HepG2 (cell line): ENCODE measurements at regions not wholly inside any gene's neighbourhood (a gene's known extent, or its start where the extent isn't known, plus 50 kb on each side); places are given as distances from the start of the nearest gene placed in this dataset.

Experiments used
- AGO1 ChIP-seq: fragments of 200-400 bp; formaldehyde crosslinking; IDR thresholded peaks from 2 replicates; pipeline ENCODE4 v1.6.1; 2017; ENCODE audit warnings: mild to moderate bottlenecking, low read depth, low read length, moderate library complexity; ENCODE audit not compliant: poor library complexity, severe bottlenecking
- ARID4A ChIP-seq: sonication (generic); formaldehyde crosslinking; IDR thresholded peaks from 2 replicates; pipeline ENCODE4 v1.5.0; 2020; ENCODE audit warnings: mild to moderate bottlenecking, missing genetic modification reagents, borderline replicate concordance
- ELF3 ChIP-seq: IDR thresholded peaks from 2 replicates; pipeline ENCODE4 v1.6.1; 2016; ENCODE audit warnings: missing genetic modification reagents, missing compliant biosample characterization
- FOXP4 ChIP-seq: sonication (generic); formaldehyde crosslinking; IDR thresholded peaks from 2 replicates; pipeline ENCODE4 v1.4.0; 2020; ENCODE audit warnings: missing genetic modification reagents
- GABPA ChIP-seq, 2 experiments: IDR thresholded peaks; 2 replicates each; pipeline ENCODE4 v1.6.1; 2011 to 2016; ENCODE audit warnings: low read depth in 2 of 2, low read length in 1 of 2, missing biosample characterization in 1 of 2, missing genetic modification characterization in 1 of 2
- HNRNPK ChIP-seq: fragments of 200-400 bp; formaldehyde crosslinking; IDR thresholded peaks from 2 replicates; pipeline ENCODE4 v1.6.1; 2018; ENCODE audit warnings: low read length, low read depth, moderate library complexity, mild to moderate bottlenecking; ENCODE audit not compliant: poor library complexity, severe bottlenecking
- IKZF1 ChIP-seq: fragments of 450-650 bp; IDR thresholded peaks from 2 replicates; pipeline ENCODE4 v1.7.1; 2016
- MNT ChIP-seq: fragments of 450-650 bp; IDR thresholded peaks from 2 replicates; pipeline ENCODE4 v1.6.1; 2016
- TCF12 ChIP-seq, 2 experiments: fragments of 450-650 bp in 1 of 2; sonication (generic) in 1 of 2; formaldehyde crosslinking in 1 of 2; IDR thresholded peaks; 2 replicates each; pipeline versions ENCODE4 v1.6.1 to v1.8.0; 2017 to 2022; ENCODE audit warnings: antibody characterized with exemption in 1 of 2, mild to moderate bottlenecking in 1 of 2, missing genetic modification reagents in 1 of 2, moderate library complexity in 1 of 2
- ZFP90 ChIP-seq: sonication (generic); formaldehyde crosslinking; IDR thresholded peaks from 2 replicates; pipeline ENCODE4 v1.8.0; 2022; ENCODE audit warnings: missing genetic modification reagents, mild to moderate bottlenecking, inconsistent platforms, borderline replicate concordance
- ZNF329 ChIP-seq: sonication (generic); formaldehyde crosslinking; IDR thresholded peaks from 2 replicates; pipeline ENCODE4 v1.9.0; 2021; ENCODE audit warnings: low read depth, mild to moderate bottlenecking, missing genetic modification reagents
- ZNF629 ChIP-seq: sonication (generic); formaldehyde crosslinking; conservative IDR thresholded peaks from 2 replicates; pipeline ENCODE4 v1.5.0; 2020; ENCODE audit warnings: missing genetic modification reagents
- TF ChIP-seq, protein P1 (sequence below): sonication (generic); formaldehyde crosslinking; IDR thresholded peaks from 2 replicates; pipeline ENCODE4 v1.5.1; 2020; ENCODE audit warnings: mild to moderate bottlenecking, missing genetic modification reagents, borderline replicate concordance

GRCh38 chr3:146655333-146655996 lies 50.3 kb upstream of the PLSCR5 start (continued):
- no peak; the same call in 1 of the 2 replicates for TF ChIP-seq ARID4A (CRISPR knock-in tag)
- TF ChIP-seq HNRNPK: no peak
- TF ChIP-seq GABPA (IDR thresholded peaks at IDR 0.05; ENCODE audit: low read depth, low read length): no peak
- peak; percentile 8; the same call in 1 of the 2 replicates for TF ChIP-seq GABPA (CRISPR knock-in tag; IDR thresholded peaks at IDR 0.05; ENCODE audit: low read depth)
- TF ChIP-seq, protein P1, sequence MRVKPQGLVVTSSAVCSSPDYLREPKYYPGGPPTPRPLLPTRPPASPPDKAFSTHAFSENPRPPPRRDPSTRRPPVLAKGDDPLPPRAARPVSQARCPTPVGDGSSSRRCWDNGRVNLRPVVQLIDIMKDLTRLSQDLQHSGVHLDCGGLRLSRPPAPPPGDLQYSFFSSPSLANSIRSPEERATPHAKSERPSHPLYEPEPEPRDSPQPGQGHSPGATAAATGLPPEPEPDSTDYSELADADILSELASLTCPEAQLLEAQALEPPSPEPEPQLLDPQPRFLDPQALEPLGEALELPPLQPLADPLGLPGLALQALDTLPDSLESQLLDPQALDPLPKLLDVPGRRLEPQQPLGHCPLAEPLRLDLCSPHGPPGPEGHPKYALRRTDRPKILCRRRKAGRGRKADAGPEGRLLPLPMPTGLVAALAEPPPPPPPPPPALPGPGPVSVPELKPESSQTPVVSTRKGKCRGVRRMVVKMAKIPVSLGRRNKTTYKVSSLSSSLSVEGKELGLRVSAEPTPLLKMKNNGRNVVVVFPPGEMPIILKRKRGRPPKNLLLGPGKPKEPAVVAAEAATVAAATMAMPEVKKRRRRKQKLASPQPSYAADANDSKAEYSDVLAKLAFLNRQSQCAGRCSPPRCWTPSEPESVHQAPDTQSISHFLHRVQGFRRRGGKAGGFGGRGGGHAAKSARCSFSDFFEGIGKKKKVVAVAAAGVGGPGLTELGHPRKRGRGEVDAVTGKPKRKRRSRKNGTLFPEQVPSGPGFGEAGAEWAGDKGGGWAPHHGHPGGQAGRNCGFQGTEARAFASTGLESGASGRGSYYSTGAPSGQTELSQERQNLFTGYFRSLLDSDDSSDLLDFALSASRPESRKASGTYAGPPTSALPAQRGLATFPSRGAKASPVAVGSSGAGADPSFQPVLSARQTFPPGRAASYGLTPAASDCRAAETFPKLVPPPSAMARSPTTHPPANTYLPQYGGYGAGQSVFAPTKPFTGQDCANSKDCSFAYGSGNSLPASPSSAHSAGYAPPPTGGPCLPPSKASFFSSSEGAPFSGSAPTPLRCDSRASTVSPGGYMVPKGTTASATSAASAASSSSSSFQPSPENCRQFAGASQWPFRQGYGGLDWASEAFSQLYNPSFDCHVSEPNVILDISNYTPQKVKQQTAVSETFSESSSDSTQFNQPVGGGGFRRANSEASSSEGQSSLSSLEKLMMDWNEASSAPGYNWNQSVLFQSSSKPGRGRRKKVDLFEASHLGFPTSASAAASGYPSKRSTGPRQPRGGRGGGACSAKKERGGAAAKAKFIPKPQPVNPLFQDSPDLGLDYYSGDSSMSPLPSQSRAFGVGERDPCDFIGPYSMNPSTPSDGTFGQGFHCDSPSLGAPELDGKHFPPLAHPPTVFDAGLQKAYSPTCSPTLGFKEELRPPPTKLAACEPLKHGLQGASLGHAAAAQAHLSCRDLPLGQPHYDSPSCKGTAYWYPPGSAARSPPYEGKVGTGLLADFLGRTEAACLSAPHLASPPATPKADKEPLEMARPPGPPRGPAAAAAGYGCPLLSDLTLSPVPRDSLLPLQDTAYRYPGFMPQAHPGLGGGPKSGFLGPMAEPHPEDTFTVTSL (CRISPR knock-in tag): peak; percentile 99
- TF ChIP-seq MNT: no peak
- no peak for TF ChIP-seq AGO1
- TF ChIP-seq ELF3 (CRISPR knock-in tag): peak; percentile 66
- no peak for TF ChIP-seq TCF12 (IDR thresholded peaks at IDR 0.05)
- TF ChIP-seq TCF12 (CRISPR knock-in tag; IDR thresholded peaks at IDR 0.05): peak; percentile 97
- no peak for TF ChIP-seq ZNF629 (CRISPR knock-in tag)
- peak; percentile 93 for TF ChIP-seq FOXP4
- TF ChIP-seq ZFP90: no peak
- no peak for TF ChIP-seq ZNF329 (CRISPR knock-in tag)
- TF ChIP-seq IKZF1: no peak
